ENCODE measurements at regions not wholly inside any gene's neighbourhood (a gene's known extent, or its start where the extent isn't known, plus 50 kb on each side); places are given as distances from the start of the nearest gene placed in this dataset.
"Not testable (repeated sequence)": the region's sequence is repeated elsewhere in the genome, so short reads cannot be mapped to it uniquely, and the experiment has no call there.

DNA sequence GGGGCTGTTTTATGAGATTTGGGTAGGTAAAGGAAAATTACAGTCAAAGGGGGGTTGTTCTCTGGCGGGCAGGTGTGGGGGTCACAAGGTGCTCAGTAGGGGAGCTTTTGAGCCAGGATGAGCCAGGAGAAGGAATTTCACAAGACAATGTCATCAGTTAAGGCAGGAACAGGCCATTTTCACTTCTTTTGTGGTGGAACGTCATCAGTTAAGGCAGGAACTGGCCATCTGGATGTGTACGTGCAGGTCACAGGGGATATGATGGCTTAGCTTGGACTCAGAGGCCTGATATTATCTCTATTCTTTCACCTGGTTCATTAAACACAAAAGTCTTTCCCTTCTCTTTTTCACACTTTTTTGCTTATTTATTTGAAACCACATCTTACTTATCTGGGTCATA, 230.2 kb downstream of the PYDC2 start:
- H3K9me3 Mint-ChIP-seq: peaks cover 0 to 12% (median 2%) of the 10 kb centered on the region in 3 donors
- H3K9me3 ChIP-seq; CTCF ChIA-PET; H3K4me3 Mint-ChIP-seq; H3K27ac Mint-ChIP-seq; H3K27me3 ChIP-seq (replicated peaks in 1 of 2; ENCODE audit: control insufficient read depth in 2 of 2, extremely low read depth in 1 of 2, insufficient read depth in 2 of 2, low read length in 1 of 2); ATAC-seq (replicated peaks in 1 of 4); DNase-seq; H3K4me1 Mint-ChIP-seq; H3K4me3 ChIP-seq (ENCODE audit: control insufficient read depth in 1 of 2, extremely low read depth in 1 of 2, low read length in 1 of 2); H3K27me3 Mint-ChIP-seq; H3K27ac ChIP-seq (ENCODE audit: low read length); H3K4me1 ChIP-seq (ENCODE audit: control insufficient read depth in 1 of 2, extremely low read depth in 1 of 2, insufficient read depth in 2 of 2, low read length in 2 of 2); H3K36me3 Mint-ChIP-seq; POLR2A ChIA-PET; H3K36me3 ChIP-seq (ENCODE audit: control insufficient read depth in 2 of 2, extremely low read depth in 1 of 2, insufficient read depth in 1 of 2, low read length in 1 of 2): not testable (repeated sequence)
- WGBS (ENCODE audit: insufficient coverage): no CpG with 5 or more reads among the region's 3 CpGs

DNA sequence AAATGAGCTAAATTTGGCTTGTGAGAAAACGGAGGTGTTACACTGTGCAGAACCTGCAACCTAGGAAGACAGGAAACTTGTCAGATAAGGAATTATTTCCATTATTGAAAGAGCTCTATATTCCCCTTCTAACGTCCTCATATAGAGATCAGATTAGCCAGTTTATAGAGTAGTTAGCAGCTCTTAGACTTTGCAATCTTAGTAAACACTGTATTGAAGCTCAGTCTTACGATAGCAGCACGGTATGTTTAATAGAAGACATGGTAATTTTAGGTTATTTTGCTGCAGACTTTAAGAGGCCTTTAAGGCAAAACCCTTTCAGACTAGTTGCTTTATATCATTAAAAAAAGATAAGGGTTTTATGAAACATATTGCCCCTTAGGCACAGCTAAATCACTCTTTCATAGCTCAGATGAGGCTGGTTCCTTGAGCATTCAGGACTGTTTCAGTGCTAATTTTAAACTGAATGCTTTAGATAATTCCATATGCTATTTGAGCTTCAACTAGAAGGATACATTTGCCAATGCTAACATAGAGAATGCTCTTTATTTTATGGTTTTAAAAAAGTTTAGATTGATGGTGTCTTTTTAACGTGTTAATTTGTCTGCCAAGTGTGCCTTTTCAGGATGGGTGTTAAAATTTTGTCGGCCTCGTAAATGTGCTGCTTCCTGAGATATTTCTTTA, 234.3 kb downstream of the PYDC2 start:
- 40% methylated on average over 1 of the region's 7 CpGs for WGBS (ENCODE audit: insufficient coverage)

DNA sequence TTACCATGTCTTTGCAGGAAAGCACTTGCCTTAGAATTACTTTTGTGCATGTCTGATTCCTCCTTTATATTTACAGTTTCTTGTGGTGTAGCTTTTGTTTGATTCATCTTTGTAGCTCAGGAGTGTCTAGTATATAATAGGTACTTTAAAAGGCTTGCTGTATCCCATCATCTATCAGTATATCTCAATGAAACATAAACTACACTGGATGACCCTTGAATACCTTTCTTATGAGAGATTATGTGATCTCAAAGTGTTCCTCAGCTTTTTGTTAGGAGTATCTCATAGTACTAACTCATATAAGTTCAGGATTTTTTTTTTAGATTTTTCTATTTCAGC, 234.8 kb downstream of the PYDC2 start:
- H3K27ac Mint-ChIP-seq: no peak overlapping the region
- Histone ChIP-seq H3K4me1 (ENCODE audit: control insufficient read depth in 1 of 2, extremely low read depth in 1 of 2, insufficient read depth in 2 of 2, low read length in 2 of 2) (no peaks in the 10 kb centered on the region), H3K36me3 (ENCODE audit: control insufficient read depth in 2 of 2, extremely low read depth in 1 of 2, insufficient read depth in 1 of 2, low read length in 1 of 2) (no peaks in the 10 kb centered on the region), H3K9me3 (no peaks in the 10 kb centered on the region), H3K27me3 (replicated peaks in 1 of 2; ENCODE audit: control insufficient read depth in 2 of 2, extremely low read depth in 1 of 2, insufficient read depth in 2 of 2, low read length in 1 of 2) (no peaks in the 10 kb centered on the region), H3K4me3 (ENCODE audit: control insufficient read depth in 1 of 2, extremely low read depth in 1 of 2, low read length in 1 of 2) (no peak overlapping the region), H3K27ac (ENCODE audit: low read length) (no peak overlapping the region)
- H3K9me3 Mint-ChIP-seq: peaks cover 0 to 4% (median 0%) of the 10 kb centered on the region in 3 donors
- H3K4me1 Mint-ChIP-seq: no peaks in the 10 kb centered on the region
- ATAC-seq (replicated peaks in 1 of 4) (no peak), DNase-seq (no peak)
- POLR2A ChIA-PET: no interaction called here
- no peaks in the 10 kb centered on the region for H3K36me3 Mint-ChIP-seq
- H3K27me3 Mint-ChIP-seq: no peaks in the 10 kb centered on the region
- H3K4me3 Mint-ChIP-seq: no peak overlapping the region
- CTCF ChIA-PET: no interaction called here

More for the DNA sequence above, 234.3 kb downstream of the PYDC2 start:
- no peaks in the 10 kb centered on the region for H3K27me3 ChIP-seq (replicated peaks in 1 of 2; ENCODE audit: control insufficient read depth in 2 of 2, extremely low read depth in 1 of 2, insufficient read depth in 2 of 2, low read length in 1 of 2)
- no peak overlapping the region for H3K4me3 ChIP-seq (ENCODE audit: control insufficient read depth in 1 of 2, extremely low read depth in 1 of 2, low read length in 1 of 2)
- ATAC-seq (replicated peaks in 1 of 4) (no peak), DNase-seq (no peak)
- ChIA-PET POLR2A (no interaction called here), CTCF (no interaction called here)
- Mint-ChIP-seq H3K4me3 (no peak overlapping the region), H3K36me3 (no peaks in the 10 kb centered on the region), H3K27ac (no peak overlapping the region), H3K9me3 (peaks cover 0 to 4% (median 0%) of the 10 kb centered on the region in 3 donors), H3K4me1 (no peaks in the 10 kb centered on the region), H3K27me3 (no peaks in the 10 kb centered on the region)
- no peak overlapping the region for H3K27ac ChIP-seq (ENCODE audit: low read length)
- no peaks in the 10 kb centered on the region for H3K36me3 ChIP-seq (ENCODE audit: control insufficient read depth in 2 of 2, extremely low read depth in 1 of 2, insufficient read depth in 1 of 2, low read length in 1 of 2)
- no peaks in the 10 kb centered on the region for H3K4me1 ChIP-seq (ENCODE audit: control insufficient read depth in 1 of 2, extremely low read depth in 1 of 2, insufficient read depth in 2 of 2, low read length in 2 of 2)
- no peaks in the 10 kb centered on the region for H3K9me3 ChIP-seq

DNA sequence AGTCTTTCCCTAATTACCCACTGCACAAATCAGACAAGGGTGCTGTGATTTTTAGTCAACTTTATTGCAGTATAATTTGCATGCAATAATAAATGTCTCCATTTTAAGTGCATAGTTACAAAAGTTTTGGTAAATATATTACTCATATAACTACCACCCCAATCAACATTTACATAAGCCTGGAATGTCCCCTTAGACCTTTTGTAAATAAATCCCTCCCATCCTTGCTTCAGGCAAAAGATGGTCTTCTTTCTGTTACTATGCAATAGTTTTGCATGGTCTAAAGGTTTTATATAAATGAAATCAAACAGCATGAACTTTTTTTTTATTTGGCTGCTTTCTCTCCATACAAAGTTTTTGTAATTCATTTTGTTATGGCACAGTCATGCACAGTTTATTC, 235.4 kb downstream of the PYDC2 start:
- peaks cover 1 to 4% (median 3%) of the 10 kb centered on the region in 3 donors for H3K9me3 Mint-ChIP-seq
- Histone ChIP-seq H3K4me3 (ENCODE audit: control insufficient read depth in 1 of 2, extremely low read depth in 1 of 2, low read length in 1 of 2) (no peak overlapping the region), H3K9me3 (no peaks in the 10 kb centered on the region), H3K36me3 (ENCODE audit: control insufficient read depth in 2 of 2, extremely low read depth in 1 of 2, insufficient read depth in 1 of 2, low read length in 1 of 2) (no peaks in the 10 kb centered on the region), H3K4me1 (ENCODE audit: control insufficient read depth in 1 of 2, extremely low read depth in 1 of 2, insufficient read depth in 2 of 2, low read length in 2 of 2) (no peaks in the 10 kb centered on the region), H3K27ac (ENCODE audit: low read length) (no peak overlapping the region), H3K27me3 (replicated peaks in 1 of 2; ENCODE audit: control insufficient read depth in 2 of 2, extremely low read depth in 1 of 2, insufficient read depth in 2 of 2, low read length in 1 of 2) (no peaks in the 10 kb centered on the region)
- H3K36me3 Mint-ChIP-seq: no peaks in the 10 kb centered on the region
- no peak overlapping the region for H3K27ac Mint-ChIP-seq
- POLR2A ChIA-PET: no interaction called here
- no peak overlapping the region for H3K4me3 Mint-ChIP-seq
- no peak for ATAC-seq (replicated peaks in 1 of 4)
- CTCF ChIA-PET: no interaction called here
- DNase-seq: no peak
- H3K4me1 Mint-ChIP-seq: no peaks in the 10 kb centered on the region
- H3K27me3 Mint-ChIP-seq: no peaks in the 10 kb centered on the region

DNA sequence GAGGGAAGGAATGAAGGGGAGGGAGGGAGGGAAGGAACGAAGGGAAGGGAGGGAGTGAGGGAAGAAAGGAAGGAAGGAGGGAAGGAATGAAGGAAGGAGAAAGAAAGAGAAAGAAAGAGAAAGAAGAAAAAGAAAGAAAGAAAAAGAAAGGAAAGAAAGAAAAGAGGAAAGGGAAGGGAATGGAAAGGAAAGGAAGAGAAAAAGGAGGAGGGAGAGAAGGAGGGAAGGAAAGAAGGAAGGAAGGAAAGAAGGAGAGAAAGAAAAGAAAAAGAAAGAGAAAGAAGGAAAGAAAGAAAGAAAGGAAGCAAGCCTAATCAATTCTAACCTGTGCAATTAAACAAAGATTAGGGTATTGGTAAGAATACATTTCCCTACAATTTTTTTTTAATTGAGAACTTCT, 238.6 kb downstream of the PYDC2 start:
- H3K4me1 Mint-ChIP-seq: no peaks in the 10 kb centered on the region
- no peak overlapping the region for H3K4me3 Mint-ChIP-seq
- peaks cover 6 to 9% (median 8%) of the 10 kb centered on the region in 3 donors for H3K9me3 Mint-ChIP-seq
- no peaks in the 10 kb centered on the region for H3K36me3 ChIP-seq (ENCODE audit: control insufficient read depth in 2 of 2, extremely low read depth in 1 of 2, insufficient read depth in 1 of 2, low read length in 1 of 2)
- WGBS (ENCODE audit: insufficient coverage): 56% methylated on average over 1 of the region's 1 CpG
- no peaks in the 10 kb centered on the region for H3K27me3 Mint-ChIP-seq
- no peaks in the 10 kb centered on the region for H3K9me3 ChIP-seq
- ChIA-PET CTCF (no interaction called here), POLR2A (no interaction called here)
- no peaks in the 10 kb centered on the region for H3K4me1 ChIP-seq (ENCODE audit: control insufficient read depth in 1 of 2, extremely low read depth in 1 of 2, insufficient read depth in 2 of 2, low read length in 2 of 2)
- no peak overlapping the region for H3K4me3 ChIP-seq (ENCODE audit: control insufficient read depth in 1 of 2, extremely low read depth in 1 of 2, low read length in 1 of 2)
- no peak for ATAC-seq (replicated peaks in 1 of 4)
- DNase-seq: no peak
- H3K27ac ChIP-seq (ENCODE audit: low read length): no peak overlapping the region
- H3K27me3 ChIP-seq (replicated peaks in 1 of 2; ENCODE audit: control insufficient read depth in 2 of 2, extremely low read depth in 1 of 2, insufficient read depth in 2 of 2, low read length in 1 of 2): no peaks in the 10 kb centered on the region
- H3K36me3 Mint-ChIP-seq: no peaks in the 10 kb centered on the region
- no peak overlapping the region for H3K27ac Mint-ChIP-seq

DNA sequence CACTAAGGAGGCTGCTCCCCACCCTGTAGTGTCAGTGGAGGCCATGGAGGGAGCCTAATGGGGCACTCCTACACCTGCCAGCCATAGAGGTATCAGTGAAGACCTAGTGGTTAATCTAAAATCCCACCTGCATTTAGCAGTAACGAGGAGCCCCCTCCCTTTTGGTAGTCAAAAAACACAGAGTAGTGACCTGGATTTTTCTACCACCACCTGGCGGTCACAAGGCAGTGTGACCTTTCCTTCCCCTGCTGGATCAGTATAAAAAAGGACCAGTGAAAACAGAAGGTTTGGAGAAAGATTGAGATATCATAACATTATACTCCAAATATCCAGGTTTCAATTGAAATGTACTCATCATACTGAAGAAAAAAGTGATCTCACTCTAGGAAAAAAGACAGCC, 241.2 kb downstream of the PYDC2 start:
- Mint-ChIP-seq H3K36me3 (no peaks in the 10 kb centered on the region), H3K9me3 (peaks cover 5 to 12% (median 6%) of the 10 kb centered on the region in 3 donors), H3K4me1 (no peaks in the 10 kb centered on the region), H3K27me3 (no peaks in the 10 kb centered on the region), H3K4me3 (no peak overlapping the region), H3K27ac (no peak overlapping the region)
- ChIA-PET POLR2A (no interaction called here), CTCF (no interaction called here)
- no peaks in the 10 kb centered on the region for H3K4me1 ChIP-seq (ENCODE audit: control insufficient read depth in 1 of 2, extremely low read depth in 1 of 2, insufficient read depth in 2 of 2, low read length in 2 of 2)
- H3K9me3 ChIP-seq: no peaks in the 10 kb centered on the region
- no peak overlapping the region for H3K4me3 ChIP-seq (ENCODE audit: control insufficient read depth in 1 of 2, extremely low read depth in 1 of 2, low read length in 1 of 2)
- ATAC-seq (replicated peaks in 1 of 4) (no peak), DNase-seq (no peak)
- no peaks in the 10 kb centered on the region for H3K27me3 ChIP-seq (replicated peaks in 1 of 2; ENCODE audit: control insufficient read depth in 2 of 2, extremely low read depth in 1 of 2, insufficient read depth in 2 of 2, low read length in 1 of 2)
- 20% methylated on average over 1 of the region's 2 CpGs for WGBS (ENCODE audit: insufficient coverage)
- no peaks in the 10 kb centered on the region for H3K36me3 ChIP-seq (ENCODE audit: control insufficient read depth in 2 of 2, extremely low read depth in 1 of 2, insufficient read depth in 1 of 2, low read length in 1 of 2)
- no peak overlapping the region for H3K27ac ChIP-seq (ENCODE audit: low read length)

DNA sequence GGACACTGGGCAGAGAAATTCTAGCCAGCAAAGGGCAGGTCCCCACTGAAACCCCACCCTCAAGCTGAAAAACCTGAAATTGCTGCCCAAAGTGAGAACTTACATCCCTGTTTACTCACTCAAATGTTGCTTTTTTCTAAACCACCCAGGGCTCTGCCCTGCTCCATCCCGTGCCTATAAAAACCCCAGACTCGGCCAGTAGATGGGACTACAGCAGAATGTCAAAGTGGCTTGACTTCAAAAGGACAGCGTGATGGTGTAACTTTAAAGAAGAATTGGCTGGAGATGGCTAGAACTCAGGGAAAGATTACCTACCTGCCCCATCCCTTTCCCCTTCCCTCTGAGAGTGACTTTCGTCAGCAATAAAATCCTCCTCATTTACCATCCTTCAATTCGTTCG, 246.9 kb downstream of the PYDC2 start:
- no peaks in the 10 kb centered on the region for H3K4me1 Mint-ChIP-seq
- no peak overlapping the region for H3K27ac ChIP-seq (ENCODE audit: low read length)
- no peaks in the 10 kb centered on the region for H3K9me3 ChIP-seq
- no peak for ATAC-seq (replicated peaks in 1 of 4)
- POLR2A ChIA-PET: no interaction called here
- peaks cover 4 to 9% (median 6%) of the 10 kb centered on the region in 3 donors for H3K9me3 Mint-ChIP-seq
- no peaks in the 10 kb centered on the region for H3K36me3 Mint-ChIP-seq
- H3K27me3 Mint-ChIP-seq: no peaks in the 10 kb centered on the region
- CTCF ChIA-PET: no interaction called here
- 79% methylated on average over 3 of the region's 6 CpGs for WGBS (ENCODE audit: insufficient coverage)
- H3K4me1 ChIP-seq (ENCODE audit: control insufficient read depth in 1 of 2, extremely low read depth in 1 of 2, insufficient read depth in 2 of 2, low read length in 2 of 2): no peaks in the 10 kb centered on the region
- H3K4me3 Mint-ChIP-seq: no peak overlapping the region
- H3K36me3 ChIP-seq (ENCODE audit: control insufficient read depth in 2 of 2, extremely low read depth in 1 of 2, insufficient read depth in 1 of 2, low read length in 1 of 2): no peaks in the 10 kb centered on the region
- no peak overlapping the region for H3K27ac Mint-ChIP-seq
- H3K4me3 ChIP-seq (ENCODE audit: control insufficient read depth in 1 of 2, extremely low read depth in 1 of 2, low read length in 1 of 2): no peak overlapping the region
- no peak for DNase-seq
- H3K27me3 ChIP-seq (replicated peaks in 1 of 2; ENCODE audit: control insufficient read depth in 2 of 2, extremely low read depth in 1 of 2, insufficient read depth in 2 of 2, low read length in 1 of 2): no peaks in the 10 kb centered on the region
